ENCODE measurements at regions not wholly inside any gene's neighbourhood (a gene's known extent, or its start where the extent isn't known, plus 50 kb on each side); places are given as distances from the start of the nearest gene placed in this dataset.
"Not testable (repeated sequence)": the region's sequence is repeated elsewhere in the genome, so short reads cannot be mapped to it uniquely, and the experiment has no call there.

DNA sequence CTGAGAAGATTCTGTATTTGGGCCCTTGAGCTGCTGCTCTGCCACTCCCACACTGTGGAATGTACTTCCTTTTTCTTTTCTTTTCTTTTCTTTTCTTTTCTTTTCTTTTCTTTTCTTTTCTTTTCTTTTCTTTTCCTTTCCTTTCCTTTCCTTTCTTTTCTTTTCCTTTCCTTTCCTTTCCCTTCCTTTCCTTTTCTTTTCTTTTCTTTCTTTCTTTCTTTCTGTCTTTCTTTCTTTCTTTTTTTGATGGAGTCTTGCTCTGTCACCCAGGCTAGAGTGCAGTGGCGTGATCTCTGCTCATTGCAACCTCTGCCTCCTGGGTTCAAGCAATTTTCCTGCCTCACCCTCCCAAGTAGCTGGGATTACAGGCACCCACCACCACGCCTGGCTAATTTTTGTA, 89.8 kb downstream of the DNAAF6 start:
- DNase-seq (ENCODE audit: low spot score in 2 of 2); H3K27me3 ChIP-seq (ENCODE audit: low read depth); H3K4me3 ChIP-seq; H3K4me1 ChIP-seq; H3K9me3 ChIP-seq; H3K36me3 ChIP-seq (replicated peaks); in situ Hi-C loops (cut with MboI; ENCODE audit: low sequenced_read_pairs): not testable (repeated sequence)

DNA sequence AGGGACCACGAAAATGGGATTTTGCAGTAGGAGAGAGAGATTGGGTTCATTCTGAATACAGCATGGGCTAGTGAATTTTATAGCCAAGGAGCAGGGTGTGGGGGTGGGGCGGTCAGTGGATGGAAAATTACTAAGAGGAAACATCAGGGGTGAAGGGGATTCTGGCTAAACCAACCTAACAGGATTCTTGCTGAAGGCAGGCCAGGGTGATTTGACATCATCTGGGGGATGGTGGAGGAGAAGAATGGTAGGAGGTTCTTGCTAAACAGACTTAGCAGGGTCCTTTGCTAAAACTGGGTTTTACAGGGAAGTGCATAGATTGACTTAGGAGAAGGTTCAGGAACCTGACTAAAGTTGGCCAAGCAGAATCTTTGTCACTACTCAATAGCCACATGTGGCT, 91.9 kb downstream of the DNAAF6 start:
- in situ Hi-C loops (cut with MboI; ENCODE audit: low sequenced_read_pairs), result no loop called here
- 0 out of 2 replicates have a peak, but pooled peaks cover 3% of the 10 kb centered on the region for H3K27me3 ChIP-seq (ENCODE audit: low read depth)
- no peaks in the 10 kb centered on the region for H3K4me1 ChIP-seq
- no peaks in the 10 kb centered on the region for H3K9me3 ChIP-seq
- no peak overlapping the region for H3K4me3 ChIP-seq
- H3K36me3 ChIP-seq (replicated peaks), result no peaks in the 10 kb centered on the region
- no peak for DNase-seq (ENCODE audit: low spot score in 2 of 2)

DNA sequence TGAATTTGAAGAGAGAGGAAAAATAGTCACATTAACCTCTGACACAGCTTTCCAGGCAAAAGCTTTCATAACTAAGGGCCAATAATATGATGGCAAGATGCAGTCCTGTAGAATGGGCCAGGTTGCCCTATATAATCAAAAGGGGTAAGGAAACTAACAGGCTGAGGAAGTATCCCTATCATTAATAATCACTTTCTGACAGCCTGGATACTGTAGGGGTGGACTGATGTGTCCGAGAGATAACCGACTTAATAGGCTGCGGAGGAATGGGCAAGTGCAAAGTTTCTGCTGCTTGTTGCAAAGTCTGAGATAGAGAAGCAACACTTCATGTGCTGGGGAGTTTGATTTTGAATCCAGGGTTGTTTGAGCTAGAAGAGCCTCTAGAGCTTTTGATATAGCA, 94.8 kb downstream of the DNAAF6 start:
- in situ Hi-C loops (cut with MboI; ENCODE audit: low sequenced_read_pairs), result no loop called here
- H3K36me3 ChIP-seq (replicated peaks), result no peaks in the 10 kb centered on the region
- H3K27me3 ChIP-seq (ENCODE audit: low read depth), result peaks cover 3% of the 10 kb centered on the region; the same call in 1 of the 2 replicates
- H3K9me3 ChIP-seq, result no peaks in the 10 kb centered on the region
- H3K4me1 ChIP-seq, result no peaks in the 10 kb centered on the region
- no peak for DNase-seq (ENCODE audit: low spot score in 2 of 2)
- no peak overlapping the region for H3K4me3 ChIP-seq

DNA sequence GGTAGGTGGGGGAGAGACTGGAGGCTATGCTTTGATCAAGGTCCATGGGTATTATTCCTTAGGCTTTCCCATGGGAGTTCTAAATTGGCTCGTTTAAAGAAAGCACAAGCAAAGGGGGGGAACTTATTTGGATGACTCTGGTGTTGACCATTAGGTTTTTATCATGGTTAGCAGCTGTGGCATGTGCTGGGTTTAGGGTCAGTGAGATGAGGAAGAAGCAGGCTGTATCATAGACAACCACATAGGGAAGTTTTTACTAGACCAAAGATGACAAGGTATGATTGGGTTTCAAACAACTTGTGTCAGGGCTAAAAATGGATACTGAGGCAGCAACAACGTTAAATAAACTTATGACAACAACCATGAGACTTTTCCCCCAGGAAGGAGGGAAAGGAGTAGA, 97.7 kb downstream of the DNAAF6 start:
- Histone ChIP-seq H3K36me3 (replicated peaks) (no peaks in the 10 kb centered on the region), H3K27me3 (ENCODE audit: low read depth) (no peaks in the 10 kb centered on the region; the same call in 1 of the 2 replicates), H3K4me1 (no peaks in the 10 kb centered on the region), H3K9me3 (no peaks in the 10 kb centered on the region), H3K4me3 (no peak overlapping the region)
- in situ Hi-C loops (cut with MboI; ENCODE audit: low sequenced_read_pairs), result no loop called here
- no peak for DNase-seq (ENCODE audit: low spot score in 2 of 2)

DNA sequence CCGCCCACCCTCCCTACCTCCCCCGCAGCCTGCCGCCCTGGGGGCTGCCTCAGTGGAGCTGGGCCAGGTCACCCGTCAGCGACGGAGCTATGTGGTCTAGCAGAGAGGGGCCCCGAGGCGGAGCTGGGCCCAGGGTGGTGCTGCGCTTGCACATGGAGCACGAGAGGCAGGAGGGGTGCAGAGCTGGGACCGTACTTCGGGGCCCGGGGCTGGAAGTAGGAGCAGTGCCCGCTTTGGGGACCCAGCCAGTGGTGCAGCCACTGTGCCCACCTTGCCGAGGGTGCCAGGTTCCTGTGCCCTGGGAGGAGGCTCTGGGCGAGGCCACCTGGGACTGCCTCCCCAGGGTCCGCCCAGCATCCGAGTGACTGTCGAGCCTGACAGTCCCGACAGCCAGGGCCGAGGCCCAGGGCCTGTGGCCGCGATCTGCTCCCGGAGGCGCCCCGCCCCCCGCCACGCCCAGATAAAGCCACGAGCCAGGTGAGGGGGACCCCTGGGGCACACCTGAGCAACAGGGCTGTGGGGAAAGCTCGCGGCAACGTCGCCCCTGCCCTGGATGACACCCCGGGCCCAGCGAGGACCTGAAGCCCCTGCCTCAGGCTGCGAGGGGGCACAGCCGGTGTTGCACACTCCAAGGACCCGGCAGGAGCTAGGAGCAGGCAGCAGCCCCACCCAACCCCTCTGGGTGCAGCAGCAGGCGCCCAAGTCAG, 117.5 kb downstream of the DNAAF6 start:
- Histone ChIP-seq H3K9me3 (no peaks in the 10 kb centered on the region), H3K4me3 (no peak overlapping the region), H3K27me3 (ENCODE audit: low read depth) (peaks cover 10% of the 10 kb centered on the region; the same call in 1 of the 2 replicates), H3K36me3 (replicated peaks) (no peaks in the 10 kb centered on the region), H3K4me1 (no peaks in the 10 kb centered on the region)
- in situ Hi-C loops (cut with MboI; ENCODE audit: low sequenced_read_pairs), result no loop called here
- no peak for DNase-seq (ENCODE audit: low spot score in 2 of 2)

DNA sequence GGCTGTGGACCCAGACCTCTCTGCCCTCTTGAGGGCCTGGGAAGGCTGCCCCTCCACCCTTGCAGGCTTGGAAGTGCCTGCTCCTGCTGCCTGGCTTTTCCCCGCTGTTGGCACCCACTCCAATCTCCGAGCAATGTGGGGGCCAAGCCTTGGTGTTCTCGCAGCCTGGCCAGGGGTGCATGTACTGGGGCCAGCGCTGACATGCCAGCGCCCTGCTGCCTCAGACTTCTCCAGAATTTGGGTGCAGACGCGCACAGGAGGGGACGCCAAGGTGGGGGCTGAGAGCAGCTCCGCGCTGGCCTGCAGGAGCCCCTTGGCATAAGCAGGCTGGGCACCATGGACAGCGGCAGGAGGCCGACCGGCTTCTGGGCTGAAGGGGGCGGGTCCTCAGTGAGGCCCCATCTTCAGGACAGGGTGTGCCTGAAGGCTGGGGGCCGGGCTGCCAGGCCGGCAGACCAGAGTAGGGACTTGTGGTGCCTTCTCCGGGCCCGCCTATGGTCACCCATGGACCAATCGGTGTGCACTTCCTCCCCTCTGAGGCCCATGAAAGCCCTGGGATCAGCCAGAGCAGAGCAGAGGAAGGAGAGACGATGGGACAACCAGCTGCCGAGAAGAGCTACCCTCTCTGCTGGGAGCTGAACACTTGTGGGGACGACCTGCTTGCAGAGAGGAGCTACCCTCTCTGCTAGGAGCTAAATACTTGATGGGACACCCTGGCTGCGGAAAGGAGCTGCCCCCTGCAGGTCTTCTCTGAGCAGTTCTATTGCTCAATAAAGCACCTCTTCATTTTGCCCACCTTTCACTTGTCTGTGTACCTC, 118.3 kb downstream of the DNAAF6 start:
- Histone ChIP-seq H3K9me3 (no peaks in the 10 kb centered on the region), H3K4me1 (no peaks in the 10 kb centered on the region), H3K36me3 (replicated peaks) (no peaks in the 10 kb centered on the region), H3K27me3 (ENCODE audit: low read depth) (peaks cover 10% of the 10 kb centered on the region; the same call in 1 of the 2 replicates), H3K4me3 (no peak overlapping the region)
- peak in 1 of 2 experiments; percentile 71 for DNase-seq (ENCODE audit: low spot score in 2 of 2)
- in situ Hi-C loops (cut with MboI; ENCODE audit: low sequenced_read_pairs), result no loop called here

DNA sequence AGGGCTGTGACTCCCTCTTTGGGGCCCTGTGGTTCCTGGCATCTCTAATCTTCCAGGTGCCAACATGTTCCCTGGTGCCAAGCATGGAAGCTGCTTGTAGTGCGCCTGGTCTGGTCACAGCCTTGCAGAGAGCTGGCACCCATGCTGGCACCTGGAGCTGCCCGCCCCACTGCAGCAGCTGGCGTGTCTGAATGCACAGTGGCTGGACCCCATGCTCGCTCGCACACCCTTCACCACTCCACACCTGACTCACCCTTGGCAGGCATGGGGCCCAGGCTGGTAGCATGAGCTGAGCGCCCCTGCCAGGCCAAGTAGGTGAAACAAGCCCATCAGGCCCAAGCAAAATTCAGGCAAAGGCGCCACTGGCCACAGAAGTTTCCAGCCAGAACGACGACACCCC, 119.1 kb downstream of the DNAAF6 start:
- H3K4me1 ChIP-seq, result no peaks in the 10 kb centered on the region
- no peak overlapping the region for H3K4me3 ChIP-seq
- DNase-seq (ENCODE audit: low spot score in 2 of 2), result no peak
- in situ Hi-C loops (cut with MboI; ENCODE audit: low sequenced_read_pairs), result no loop called here
- no peaks in the 10 kb centered on the region for H3K9me3 ChIP-seq
- peaks cover 10% of the 10 kb centered on the region; the same call in 1 of the 2 replicates for H3K27me3 ChIP-seq (ENCODE audit: low read depth)
- H3K36me3 ChIP-seq (replicated peaks), result no peaks in the 10 kb centered on the region

DNA sequence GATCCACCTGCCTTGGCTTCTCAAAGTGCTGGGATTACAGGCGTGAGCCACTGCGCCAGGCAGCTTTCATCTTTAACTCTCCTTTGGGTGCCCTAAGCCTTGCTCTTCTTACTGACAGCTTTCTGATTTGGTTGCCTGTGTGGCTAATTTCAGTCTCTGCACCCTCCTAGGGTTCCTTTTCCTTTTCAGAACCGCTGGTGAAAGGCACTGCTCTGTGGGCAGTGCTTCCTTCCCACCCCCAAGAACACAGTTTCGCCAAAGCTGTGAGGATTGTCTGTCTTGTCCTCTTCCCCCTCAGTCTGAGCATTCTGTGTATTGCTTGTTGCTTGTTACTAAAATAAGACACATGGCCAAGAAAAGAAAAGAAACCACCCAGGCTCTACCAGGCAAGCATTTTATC, 101.4 kb upstream of the FRMPD3 start:
- Histone ChIP-seq H3K4me3 (no peak overlapping the region), H3K36me3 (replicated peaks) (no peaks in the 10 kb centered on the region), H3K4me1 (no peaks in the 10 kb centered on the region), H3K9me3 (no peaks in the 10 kb centered on the region), H3K27me3 (ENCODE audit: low read depth) (peaks cover 15% of the 10 kb centered on the region)
- DNase-seq (ENCODE audit: low spot score in 2 of 2), result no peak
- in situ Hi-C loops (cut with MboI; ENCODE audit: low sequenced_read_pairs), result no loop called here

DNA sequence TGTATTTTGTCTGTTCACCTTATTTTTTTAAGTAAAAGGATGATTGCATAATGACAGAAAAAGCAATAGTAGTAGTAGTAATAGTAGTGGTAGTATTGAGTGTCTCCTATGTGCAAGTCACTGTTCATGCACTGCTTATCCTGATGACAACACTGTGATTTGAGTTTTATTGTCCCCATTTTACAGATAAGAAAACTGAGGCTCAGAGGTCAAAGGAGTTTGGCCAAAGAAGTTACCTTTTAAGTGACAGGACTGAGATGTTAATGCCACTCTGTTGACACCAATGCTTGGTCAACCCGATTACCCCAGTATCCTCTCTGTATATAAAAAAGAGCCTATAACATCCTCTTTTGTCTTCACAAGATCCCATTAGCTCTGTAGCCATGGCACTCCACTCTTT, 100.5 kb upstream of the FRMPD3 start:
- no peaks in the 10 kb centered on the region for H3K36me3 ChIP-seq (replicated peaks)
- in situ Hi-C loops (cut with MboI; ENCODE audit: low sequenced_read_pairs), result no loop called here
- peaks cover 13% of the 10 kb centered on the region for H3K27me3 ChIP-seq (ENCODE audit: low read depth)
- H3K4me1 ChIP-seq, result no peaks in the 10 kb centered on the region
- no peak for DNase-seq (ENCODE audit: low spot score in 2 of 2)
- no peak overlapping the region for H3K4me3 ChIP-seq
- H3K9me3 ChIP-seq, result no peaks in the 10 kb centered on the region

DNA sequence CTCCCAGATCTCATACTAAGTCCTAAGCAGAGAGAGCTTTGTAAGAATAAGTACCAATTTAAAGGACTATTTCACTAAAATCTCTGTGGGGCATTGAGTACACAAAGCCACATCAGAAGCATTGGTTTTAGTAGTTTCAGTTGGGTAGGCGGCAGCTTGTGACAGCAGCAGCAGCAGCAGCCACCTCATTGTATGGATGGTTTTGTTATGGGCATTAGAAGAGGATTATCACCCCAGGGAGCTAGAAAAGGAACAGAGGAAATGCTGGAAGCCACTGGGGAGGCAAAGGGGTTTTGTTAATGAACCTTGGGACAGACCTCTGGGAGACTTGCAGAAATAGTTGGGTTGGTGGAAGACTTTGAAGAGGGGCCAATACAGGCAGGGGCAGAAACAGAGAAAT, 93.9 kb upstream of the FRMPD3 start:
- Histone ChIP-seq H3K36me3 (replicated peaks) (no peaks in the 10 kb centered on the region), H3K9me3 (no peaks in the 10 kb centered on the region), H3K27me3 (ENCODE audit: low read depth) (peaks cover 18% of the 10 kb centered on the region), H3K4me3 (no peak overlapping the region), H3K4me1 (no peaks in the 10 kb centered on the region)
- DNase-seq (ENCODE audit: low spot score in 2 of 2), result peak; percentile 38 to 51
- in situ Hi-C loops (cut with MboI; ENCODE audit: low sequenced_read_pairs), result no loop called here

DNA sequence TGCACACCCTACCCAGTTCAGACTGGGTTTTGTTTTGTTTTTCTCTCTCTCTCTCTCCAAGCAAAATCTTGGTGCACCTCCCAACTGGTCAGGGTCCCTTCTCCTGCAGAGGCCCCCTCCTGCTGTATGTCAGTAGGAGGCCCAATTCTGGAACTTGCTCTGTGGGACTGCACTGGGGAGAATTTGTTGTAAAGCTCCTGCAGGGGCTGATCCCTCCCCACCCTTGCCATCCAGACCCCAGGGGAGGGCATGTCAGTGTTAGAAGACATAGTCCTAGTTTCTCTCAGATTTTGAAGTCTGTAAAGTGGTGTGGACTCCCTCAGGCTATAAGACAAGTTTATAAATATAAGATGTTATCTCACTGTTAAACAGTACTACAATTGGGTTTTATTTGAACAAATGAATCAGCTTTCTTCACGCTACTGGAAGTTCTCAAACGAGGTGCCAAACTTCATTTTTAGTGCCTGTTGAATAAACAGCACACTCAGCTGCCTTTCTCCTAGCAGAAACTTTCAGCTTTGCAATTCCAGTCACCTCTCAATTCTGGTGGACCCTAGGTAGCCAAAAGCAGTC, 88.6 kb upstream of the FRMPD3 start:
- Histone ChIP-seq H3K9me3 (no peaks in the 10 kb centered on the region), H3K36me3 (replicated peaks) (no peaks in the 10 kb centered on the region), H3K4me3 (no peak overlapping the region), H3K27me3 (ENCODE audit: low read depth) (peaks cover 15% of the 10 kb centered on the region), H3K4me1 (no peaks in the 10 kb centered on the region)
- DNase-seq (ENCODE audit: low spot score in 2 of 2), result no peak
- in situ Hi-C loops (cut with MboI; ENCODE audit: low sequenced_read_pairs), result no loop called here

DNA sequence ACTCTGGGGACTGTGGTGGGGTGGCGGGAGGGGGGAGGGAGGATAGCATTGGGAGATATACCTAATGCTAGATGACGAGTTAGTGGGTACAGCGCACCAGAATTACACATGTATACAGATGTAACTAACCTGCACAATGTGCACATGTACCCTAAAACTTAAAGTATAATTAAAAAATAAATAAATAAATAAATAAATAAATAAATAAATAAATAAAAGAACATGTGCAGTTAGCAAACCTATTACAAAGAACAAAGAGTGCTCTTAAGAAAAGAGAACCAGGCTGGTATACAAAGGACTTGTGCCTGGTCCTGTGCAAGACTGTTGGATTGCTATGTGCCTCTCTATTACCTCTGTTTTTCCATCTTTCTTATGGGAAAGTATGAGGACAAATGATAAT, 79.3 kb upstream of the FRMPD3 start:
- in situ Hi-C loops (cut with MboI; ENCODE audit: low sequenced_read_pairs); H3K27me3 ChIP-seq (ENCODE audit: low read depth); H3K36me3 ChIP-seq (replicated peaks); H3K9me3 ChIP-seq; H3K4me3 ChIP-seq; DNase-seq (ENCODE audit: low spot score in 2 of 2): not testable (repeated sequence)
- H3K4me1 ChIP-seq, result peaks cover 11% of the 10 kb centered on the region

DNA sequence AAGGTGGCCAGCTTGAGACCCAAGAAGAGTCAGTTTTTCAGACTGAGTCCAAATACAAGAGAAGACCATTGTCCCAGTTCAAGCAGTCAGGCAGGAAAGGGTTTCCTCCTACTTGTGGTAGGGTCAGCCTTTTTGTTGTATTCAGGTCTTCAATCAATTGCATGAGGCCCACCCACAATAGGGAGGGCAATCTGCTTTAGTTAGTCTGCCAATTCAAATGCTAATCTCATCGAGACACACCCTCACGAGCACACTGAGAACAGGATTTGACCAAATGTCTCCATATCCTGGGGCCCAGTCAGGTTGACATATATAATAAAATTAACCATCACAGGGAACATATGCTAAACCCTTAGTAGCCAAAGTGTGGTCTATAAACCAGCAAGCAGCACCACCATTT, 75.3 kb upstream of the FRMPD3 start:
- H3K4me3 ChIP-seq, result no peak overlapping the region
- H3K27me3 ChIP-seq (ENCODE audit: low read depth), result peaks cover 7% of the 10 kb centered on the region; the same call in 1 of the 2 replicates
- no peaks in the 10 kb centered on the region for H3K36me3 ChIP-seq (replicated peaks)
- H3K4me1 ChIP-seq, result peaks cover 11% of the 10 kb centered on the region
- no peaks in the 10 kb centered on the region for H3K9me3 ChIP-seq
- in situ Hi-C loops (cut with MboI; ENCODE audit: low sequenced_read_pairs), result no loop called here
- DNase-seq (ENCODE audit: low spot score in 2 of 2), result peak; percentile 71 to 76

DNA sequence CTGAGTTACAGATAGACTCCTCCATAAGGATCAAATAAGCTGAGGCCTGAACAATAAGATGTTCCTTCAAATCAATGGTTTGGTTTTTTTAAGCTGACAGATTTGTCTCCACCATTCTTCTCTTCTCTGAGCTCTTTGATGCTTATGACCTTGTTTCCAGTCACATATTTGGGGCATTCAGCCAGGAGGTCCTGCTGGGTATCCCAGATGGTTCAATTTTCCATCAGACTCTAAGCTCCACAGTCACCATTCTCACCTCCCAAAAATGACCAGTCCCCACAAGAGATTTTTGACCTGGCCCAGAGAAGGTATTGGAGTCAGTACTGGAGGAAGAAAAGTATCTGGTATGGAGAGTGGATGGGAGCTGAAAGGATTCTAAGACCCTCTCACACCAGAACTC, 74.6 kb upstream of the FRMPD3 start:
- no peak overlapping the region for H3K4me3 ChIP-seq
- no peaks in the 10 kb centered on the region for H3K9me3 ChIP-seq
- in situ Hi-C loops (cut with MboI; ENCODE audit: low sequenced_read_pairs), result no loop called here
- H3K27me3 ChIP-seq (ENCODE audit: low read depth), result peaks cover 10% of the 10 kb centered on the region
- DNase-seq (ENCODE audit: low spot score in 2 of 2), result no peak
- no peaks in the 10 kb centered on the region for H3K36me3 ChIP-seq (replicated peaks)
- H3K4me1 ChIP-seq, result peaks cover 11% of the 10 kb centered on the region
